ENCODE measurements at regions not wholly inside any gene's neighbourhood (a gene's known extent, or its start where the extent isn't known, plus 50 kb on each side); places are given as distances from the start of the nearest gene placed in this dataset.

- no peaks in the 10 kb centered on the region for H3K4me1 ChIP-seq
- no peak for DNase-seq
- peaks cover 0 to 13% (median 0%) of the 10 kb centered on the region in 3 donors for H3K27me3 ChIP-seq
- H3K4me3 ChIP-seq = no peak overlapping the region
- intact Hi-C loops (cut with DNase I; ENCODE audit: low total_unique reads) = no loop called here
- peaks cover 0 to 11% (median 6%) of the 10 kb centered on the region in 4 donors for H3K9me3 ChIP-seq
- TF ChIP-seq EP300 (IDR thresholded peaks at IDR 0.05) (no peak), POLR2AphosphoS5 (IDR thresholded peaks at IDR 0.05) (no peak), POLR2A (IDR thresholded peaks at IDR 0.05) (no peak), CTCF (IDR thresholded peaks at IDR 0.05) (no peak)
- H3K36me3 ChIP-seq = no peaks in the 10 kb centered on the region
- no peak overlapping the region for H3K27ac ChIP-seq
- WGBS, 5 donors = 66 to 81% (median 69%) methylated on average over 2 of the region's 2 CpGs
Measured at GRCh38 chr22:49497266-49497665, 330.4 kb downstream of the BRD1 start.

GRCh38 chr22:49494555-49494954 lies 333.1 kb downstream of the BRD1 start:
- H3K4me3 ChIP-seq = no peak overlapping the region
- TF ChIP-seq EP300 (IDR thresholded peaks at IDR 0.05) = no peak
- no peak for TF ChIP-seq CTCF (IDR thresholded peaks at IDR 0.05)
- H3K27me3 ChIP-seq = peaks cover 0 to 20% (median 0%) of the 10 kb centered on the region in 3 donors
- DNase-seq = no peak
- intact Hi-C loops (cut with DNase I; ENCODE audit: low total_unique reads) = no loop called here
- 87 to 96% (median 94%) methylated on average over 8 to 12 of the region's 12 CpGs for WGBS, 5 donors
- H3K9me3 ChIP-seq = peaks cover 0 to 11% (median 6%) of the 10 kb centered on the region in 4 donors
- H3K4me1 ChIP-seq = no peaks in the 10 kb centered on the region
- H3K27ac ChIP-seq = no peak overlapping the region
- H3K36me3 ChIP-seq = no peaks in the 10 kb centered on the region

- 76 to 81% (median 79%) methylated on average over 12 of the region's 12 CpGs for WGBS, 5 donors
- Histone ChIP-seq H3K36me3 (no peaks in the 10 kb centered on the region), H3K27ac (no peak overlapping the region), H3K4me1 (no peaks in the 10 kb centered on the region), H3K27me3 (peaks cover 0 to 20% (median 0%) of the 10 kb centered on the region in 3 donors), H3K9me3 (peaks cover 0 to 11% (median 6%) of the 10 kb centered on the region in 4 donors), H3K4me3 (no peak overlapping the region)
- intact Hi-C loops (cut with DNase I; ENCODE audit: low total_unique reads) = no loop called here
- TF ChIP-seq POLR2A (IDR thresholded peaks at IDR 0.05) (no peak), POLR2AphosphoS5 (IDR thresholded peaks at IDR 0.05) (no peak), EP300 (IDR thresholded peaks at IDR 0.05) (no peak), CTCF (IDR thresholded peaks at IDR 0.05) (no peak)
- no peak for DNase-seq
Measured at GRCh38 chr22:49492741-49493251, 334.9 kb downstream of the BRD1 start.

GRCh38 chr22:49492308-49492707 lies 335.4 kb downstream of the BRD1 start:
- DNase-seq = no peak
- Histone ChIP-seq H3K4me1 (no peaks in the 10 kb centered on the region), H3K36me3 (no peaks in the 10 kb centered on the region), H3K4me3 (no peak overlapping the region), H3K27ac (no peak overlapping the region), H3K27me3 (peaks cover 0 to 20% (median 0%) of the 10 kb centered on the region in 3 donors), H3K9me3 (peaks cover 0 to 11% (median 4%) of the 10 kb centered on the region in 4 donors)
- WGBS, 5 donors = 82 to 86% (median 85%) methylated on average over 17 of the region's 17 CpGs
- TF ChIP-seq POLR2A (IDR thresholded peaks at IDR 0.05) (no peak), EP300 (IDR thresholded peaks at IDR 0.05) (no peak), POLR2AphosphoS5 (IDR thresholded peaks at IDR 0.05) (no peak)
- intact Hi-C loops (cut with DNase I; ENCODE audit: low total_unique reads) = no loop called here

GRCh38 chr22:49491726-49492125 lies 335.9 kb downstream of the BRD1 start:
- H3K4me1 ChIP-seq = no peaks in the 10 kb centered on the region

More at GRCh38 chr22:49491726-49492125, 335.9 kb downstream of the BRD1 start:
- peaks cover 0 to 8% (median 3%) of the 10 kb centered on the region in 4 donors for H3K9me3 ChIP-seq
- no peak overlapping the region for H3K4me3 ChIP-seq
- peaks cover 0 to 20% (median 0%) of the 10 kb centered on the region in 3 donors for H3K27me3 ChIP-seq
- 64 to 91% (median 85%) methylated on average over 6 to 15 of the region's 15 CpGs for WGBS, 5 donors
- no peaks in the 10 kb centered on the region for H3K36me3 ChIP-seq
- TF ChIP-seq EP300 (IDR thresholded peaks at IDR 0.05) (no peak), POLR2AphosphoS5 (IDR thresholded peaks at IDR 0.05) (no peak), CTCF (IDR thresholded peaks at IDR 0.05) (no peak), POLR2A (IDR thresholded peaks at IDR 0.05) (no peak)
- DNase-seq = no peak
- H3K27ac ChIP-seq = no peak overlapping the region
- intact Hi-C loops (cut with DNase I; ENCODE audit: low total_unique reads) = no loop called here
